ENCODE measurements at regions not wholly inside any gene's neighbourhood (a gene's known extent, or its start where the extent isn't known, plus 50 kb on each side); places are given as distances from the start of the nearest gene placed in this dataset.

- no peak for ATAC-seq
- DNase-seq (ENCODE audit: missing footprints), result no peak
- intact Hi-C loops (cut with DNase I), result no loop called here
Measured at GRCh38 chr14:98651037-98651436, 621.0 kb downstream of the BCL11B start.

GRCh38 chr14:98665007-98665406 is 607.0 kb downstream of the BCL11B start:
- intact Hi-C loops (cut with DNase I), result no loop called here
- ATAC-seq (no peak), DNase-seq (ENCODE audit: missing footprints) (no peak)

- intact Hi-C loops (cut with DNase I), result no loop called here
- no peak for ATAC-seq
- no peak for DNase-seq (ENCODE audit: missing footprints)
Measured at GRCh38 chr14:98666545-98666944, 605.5 kb downstream of the BCL11B start.

- intact Hi-C loops (cut with DNase I), result no loop called here
- ATAC-seq (no peak), DNase-seq (ENCODE audit: missing footprints) (no peak)
Measured at GRCh38 chr14:98682033-98682432, 590.0 kb downstream of the BCL11B start.

- DNase-seq (ENCODE audit: missing footprints) (no peak), ATAC-seq (no peak)
- intact Hi-C loops (cut with DNase I), result no loop called here
Measured at GRCh38 chr14:98682726-98683125, 589.3 kb downstream of the BCL11B start.

GRCh38 chr14:98684468-98684867 is 587.5 kb downstream of the BCL11B start:
- intact Hi-C loops (cut with DNase I), result no loop called here
- ATAC-seq (no peak), DNase-seq (ENCODE audit: missing footprints) (no peak)

- DNase-seq (ENCODE audit: missing footprints) (no peak), ATAC-seq (no peak)
- intact Hi-C loops (cut with DNase I), result no loop called here
Measured at GRCh38 chr14:98685725-98686124, 586.3 kb downstream of the BCL11B start.

GRCh38 chr14:98688446-98688845 is 583.6 kb downstream of the BCL11B start:
- intact Hi-C loops (cut with DNase I), result no loop called here
- ATAC-seq, result no peak
- no peak for DNase-seq (ENCODE audit: missing footprints)

- ATAC-seq (no peak), DNase-seq (ENCODE audit: missing footprints) (no peak)
- intact Hi-C loops (cut with DNase I), result no loop called here
Measured at GRCh38 chr14:98689951-98690350, 582.0 kb downstream of the BCL11B start.

GRCh38 chr14:98692832-98693231 is 579.2 kb downstream of the BCL11B start:
- intact Hi-C loops (cut with DNase I), result no loop called here
- ATAC-seq (no peak), DNase-seq (ENCODE audit: missing footprints) (no peak)

- ATAC-seq, result no peak
- no peak for DNase-seq (ENCODE audit: missing footprints)
- intact Hi-C loops (cut with DNase I), result no loop called here
Measured at GRCh38 chr14:98694541-98694940, 577.5 kb downstream of the BCL11B start.

GRCh38 chr14:98695809-98696208 is 576.2 kb downstream of the BCL11B start:
- no peak for ATAC-seq

GRCh38 chr14:98698341-98698740 is 573.7 kb downstream of the BCL11B start:
- intact Hi-C loops (cut with DNase I), result no loop called here
- DNase-seq (ENCODE audit: missing footprints), result no peak
- no peak for ATAC-seq

More at GRCh38 chr14:98695809-98696208, 576.2 kb downstream of the BCL11B start:
- intact Hi-C loops (cut with DNase I), result no loop called here
- DNase-seq (ENCODE audit: missing footprints), result no peak

- intact Hi-C loops (cut with DNase I), result no loop called here
- DNase-seq (ENCODE audit: missing footprints), result no peak
- ATAC-seq, result no peak
Measured at GRCh38 chr14:98700748-98701147, 571.2 kb downstream of the BCL11B start.

- intact Hi-C loops (cut with DNase I), result no loop called here
- DNase-seq (ENCODE audit: missing footprints) (no peak), ATAC-seq (no peak)
Measured at GRCh38 chr14:98701377-98701776, 570.6 kb downstream of the BCL11B start.

- ATAC-seq (no peak), DNase-seq (ENCODE audit: missing footprints) (no peak)
- intact Hi-C loops (cut with DNase I), result no loop called here
Measured at GRCh38 chr14:98704441-98704840, 567.6 kb downstream of the BCL11B start.

- no peak for DNase-seq (ENCODE audit: missing footprints)
- intact Hi-C loops (cut with DNase I), result no loop called here
- ATAC-seq, result no peak
Measured at GRCh38 chr14:98705871-98706300, 566.1 kb downstream of the BCL11B start.

GRCh38 chr14:98707522-98707921 is 564.5 kb downstream of the BCL11B start:
- no peak for DNase-seq (ENCODE audit: missing footprints)
- no peak for ATAC-seq
- intact Hi-C loops (cut with DNase I), result no loop called here

- no peak for DNase-seq (ENCODE audit: missing footprints)
Measured at GRCh38 chr14:98708555-98708954, 563.4 kb downstream of the BCL11B start.

GRCh38 chr14:98711453-98711852 is 560.5 kb downstream of the BCL11B start:
- intact Hi-C loops (cut with DNase I), result no loop called here
- no peak for ATAC-seq
- DNase-seq (ENCODE audit: missing footprints), result no peak

More at GRCh38 chr14:98708555-98708954, 563.4 kb downstream of the BCL11B start:
- no peak for ATAC-seq
- intact Hi-C loops (cut with DNase I), result no loop called here

- ATAC-seq, result no peak
- no peak for DNase-seq (ENCODE audit: missing footprints)
- intact Hi-C loops (cut with DNase I), result no loop called here
Measured at GRCh38 chr14:98714626-98715425, 557.2 kb downstream of the BCL11B start.

All from Right ventricle myocardium inferior (tissue), 1 donor.